ENCODE measurements at regions not wholly inside any gene's neighbourhood (a gene's known extent, or its start where the extent isn't known, plus 50 kb on each side); places are given as distances from the start of the nearest gene placed in this dataset.

- ATAC-seq, result no peak
- TF ChIP-seq OSR1 (CRISPR knock-in tag; IDR thresholded peaks at IDR 0.05) (no peak), TCF4 (CRISPR knock-in tag; IDR thresholded peaks at IDR 0.05; ENCODE audit: borderline replicate concordance) (no peak)
Observed at GRCh38 chr2:239852272-239852671, 172.9 kb downstream of the NDUFA10 start.

- TF ChIP-seq TOX (CRISPR knock-in tag; IDR thresholded peaks at IDR 0.05; ENCODE audit: borderline replicate concordance) (no peak), PPARA (CRISPR knock-in tag; IDR thresholded peaks at IDR 0.05; ENCODE audit: borderline replicate concordance) (no peak), BACH2 (CRISPR knock-in tag; IDR thresholded peaks at IDR 0.05; ENCODE audit: borderline replicate concordance) (no peak), CSRNP3 (CRISPR knock-in tag; IDR thresholded peaks at IDR 0.05) (no peak), RARB (CRISPR knock-in tag; IDR thresholded peaks at IDR 0.05) (no peak), ZNF8 (CRISPR knock-in tag; IDR thresholded peaks at IDR 0.05) (no peak), CREB5 (CRISPR knock-in tag; IDR thresholded peaks at IDR 0.05; ENCODE audit: low read depth) (no peak), ARNTL (CRISPR knock-in tag; IDR thresholded peaks at IDR 0.05; ENCODE audit: borderline replicate concordance, low read depth) (no peak), TCF4 (CRISPR knock-in tag; IDR thresholded peaks at IDR 0.05; ENCODE audit: borderline replicate concordance) (no peak), PATZ1 (CRISPR knock-in tag; IDR thresholded peaks at IDR 0.05; ENCODE audit: borderline replicate concordance) (no peak), TSHZ2 (CRISPR knock-in tag; IDR thresholded peaks at IDR 0.05) (no peak), SNAI2 (CRISPR knock-in tag; IDR thresholded peaks at IDR 0.05) (no peak), POU6F1 (CRISPR knock-in tag; IDR thresholded peaks at IDR 0.05; ENCODE audit: borderline replicate concordance, low read depth) (no peak), CSDC2 (CRISPR knock-in tag; IDR thresholded peaks at IDR 0.05) (no peak), ISL1 (CRISPR knock-in tag; IDR thresholded peaks at IDR 0.05) (no peak), ZNF70 (CRISPR knock-in tag; IDR thresholded peaks at IDR 0.05) (no peak), ZFP30 (CRISPR knock-in tag; IDR thresholded peaks at IDR 0.05) (no peak)
- ATAC-seq, result no peak
Observed at GRCh38 chr2:239846789-239847676, 178.1 kb downstream of the NDUFA10 start.

- TF ChIP-seq TSHZ2 (CRISPR knock-in tag; IDR thresholded peaks at IDR 0.05) (no peak), RARB (CRISPR knock-in tag; IDR thresholded peaks at IDR 0.05) (no peak), ZNF70 (CRISPR knock-in tag; IDR thresholded peaks at IDR 0.05) (no peak), OSR1 (CRISPR knock-in tag; IDR thresholded peaks at IDR 0.05) (no peak), PPARA (CRISPR knock-in tag; IDR thresholded peaks at IDR 0.05; ENCODE audit: borderline replicate concordance) (no peak), TCF4 (CRISPR knock-in tag; IDR thresholded peaks at IDR 0.05; ENCODE audit: borderline replicate concordance) (no peak), GLIS3 (CRISPR knock-in tag; IDR thresholded peaks at IDR 0.05) (no peak), CSDC2 (CRISPR knock-in tag; IDR thresholded peaks at IDR 0.05) (no peak), ZC3H10 (CRISPR knock-in tag; IDR thresholded peaks at IDR 0.05) (no peak), CREB5 (CRISPR knock-in tag; IDR thresholded peaks at IDR 0.05; ENCODE audit: low read depth) (no peak), ZFP3 (CRISPR knock-in tag; IDR thresholded peaks at IDR 0.05) (no peak), TOX (CRISPR knock-in tag; IDR thresholded peaks at IDR 0.05; ENCODE audit: borderline replicate concordance) (no peak)
- ATAC-seq, result no peak
Observed at GRCh38 chr2:239845968-239846367, 179.2 kb downstream of the NDUFA10 start.
